K562 (cell line): ENCODE measurements at regions not wholly inside any gene's neighbourhood (a gene's known extent, or its start where the extent isn't known, plus 50 kb on each side); places are given as distances from the start of the nearest gene placed in this dataset.

Experiments
- C11orf30 ChIP-seq: fragments of 450-650 bp; IDR thresholded peaks from 2 replicates; pipeline ENCODE4 v1.6.1; 2016; ENCODE audit warnings: low read depth, mild to moderate bottlenecking
- CBX2 ChIP-seq: fragments of 200-600 bp; sonication (generic); IDR thresholded peaks from one replicate; pipeline ENCODE4 v1.6.1; 2012; ENCODE audit warnings: mild to moderate bottlenecking, low read length, inconsistent platforms; ENCODE audit not compliant: insufficient read depth, poor library complexity, severe bottlenecking
- ELF1 ChIP-seq: fragments of 200-800 bp; sonication (Bioruptor generic); IDR thresholded peaks from 2 replicates; pipeline ENCODE4 v1.6.1; 2016; ENCODE audit warnings: missing genetic modification characterization, missing compliant biosample characterization
- EP300 ChIP-seq: IDR thresholded peaks from 2 replicates; pipeline ENCODE4 v1.6.1; 2012; ENCODE audit warnings: low read length, improper control_type of control experiment
- FOXA1 ChIP-seq: fragments of 450-650 bp; IDR thresholded peaks from 2 replicates; pipeline ENCODE4 v1.6.1; 2016; ENCODE audit warnings: mild to moderate bottlenecking, borderline replicate concordance
- NCOA2 ChIP-seq, 2 experiments: fragments of 450-650 bp; IDR thresholded peaks; 2 replicates each; pipeline ENCODE4 v1.6.1; 2018; ENCODE audit warnings: mild to moderate bottlenecking in 2 of 2, moderate library complexity in 1 of 2; ENCODE audit not compliant: partially characterized antibody in 2 of 2
- RAD21 ChIP-seq, 2 experiments: fragments of 250-450 bp in 1 of 2; fragments of 450-650 bp in 1 of 2; sonication (Bioruptor Pico) in 1 of 2; formaldehyde crosslinking in 1 of 2; IDR thresholded peaks in 1 of 2; conservative IDR thresholded peaks in 1 of 2; 2 replicates each; pipeline versions ENCODE4 v1.4.0 to v1.8.0; 2020 to 2022; ENCODE audit warnings: mild to moderate bottlenecking in 2 of 2, moderate library complexity in 1 of 2
- RBBP5 ChIP-seq: fragments of 200-600 bp; sonication (generic); IDR thresholded peaks from 2 replicates; pipeline ENCODE4 v1.6.1; 2012; ENCODE audit warnings: borderline replicate concordance, mild to moderate bottlenecking, low read length, control low read depth, inconsistent platforms; ENCODE audit not compliant: insufficient read depth, poor library complexity, severe bottlenecking
- RFX5 ChIP-seq: IDR thresholded peaks from 2 replicates; pipeline ENCODE4 v1.6.1; 2011; ENCODE audit warnings: low read depth, mild to moderate bottlenecking, improper control_type of control experiment, low read length
- TAF9B ChIP-seq: fragments of 450-650 bp; IDR thresholded peaks from 2 replicates; pipeline ENCODE4 v1.6.1; 2018; ENCODE audit warnings: mild to moderate bottlenecking; ENCODE audit not compliant: partially characterized antibody
- ZNF263 ChIP-seq: sonication (generic); formaldehyde crosslinking; IDR thresholded peaks from 2 replicates; pipeline ENCODE4 v1.8.0; 2022; ENCODE audit warnings: mild to moderate bottlenecking, missing genetic modification reagents, borderline replicate concordance
- TF ChIP-seq, protein P1 (sequence below), 2 experiments: fragments of 450-650 bp in 1 of 2; sonication (generic) in 1 of 2; formaldehyde crosslinking in 1 of 2; IDR thresholded peaks in 1 of 2; conservative IDR thresholded peaks in 1 of 2; 2 replicates each; pipeline versions ENCODE4 v1.6.1 to v1.8.1; 2016 to 2023; ENCODE audit warnings: mild to moderate bottlenecking in 2 of 2, moderate library complexity in 2 of 2, inconsistent platforms in 1 of 2, missing genetic modification reagents in 1 of 2
- TF ChIP-seq, protein P2 (sequence below), 3 experiments: IDR thresholded peaks in 2 of 3; conservative IDR thresholded peaks in 1 of 3; 2 replicates each; pipeline ENCODE4 v1.5.1; 2011 to 2012; ENCODE audit warnings: low read length in 3 of 3, mild to moderate bottlenecking in 3 of 3, control low read depth in 2 of 3, improper control_type of control experiment in 1 of 3, inconsistent platforms in 1 of 3, low read depth in 1 of 3, mixed read lengths in 1 of 3, moderate library complexity in 1 of 3; ENCODE audit not compliant: insufficient read depth in 2 of 3
- TF ChIP-seq, protein P3 (sequence below): sonication (generic); formaldehyde crosslinking; IDR thresholded peaks from 2 replicates; pipeline ENCODE4 v1.5.0; 2020; ENCODE audit warnings: missing genetic modification reagents

DNA sequence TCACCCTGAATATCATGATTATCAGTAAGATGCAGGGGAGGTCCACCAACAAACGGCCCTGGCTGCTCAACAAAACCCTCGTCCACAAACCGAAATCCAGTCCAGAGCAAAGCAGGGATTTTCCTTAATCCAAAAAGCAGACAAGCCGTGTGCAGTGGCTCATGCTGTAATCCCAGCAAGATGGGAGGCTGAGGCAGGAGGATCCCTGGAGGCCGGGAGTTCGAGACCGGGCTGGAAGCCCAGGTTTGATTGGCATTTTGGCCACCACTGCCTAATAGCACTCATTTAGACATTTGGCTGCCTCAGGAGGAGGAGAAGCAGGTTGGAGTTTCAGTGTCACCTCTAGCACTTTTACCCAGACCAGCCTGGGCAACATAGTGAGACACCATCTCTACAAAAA lies 562.0 kb upstream of the AUTS2 start:
- no peak for TF ChIP-seq TAF9B
- TF ChIP-seq, protein P1, sequence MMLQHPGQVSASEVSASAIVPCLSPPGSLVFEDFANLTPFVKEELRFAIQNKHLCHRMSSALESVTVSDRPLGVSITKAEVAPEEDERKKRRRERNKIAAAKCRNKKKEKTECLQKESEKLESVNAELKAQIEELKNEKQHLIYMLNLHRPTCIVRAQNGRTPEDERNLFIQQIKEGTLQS (IDR thresholded peaks at IDR 0.05): no peak
- TF ChIP-seq, protein P1 (CRISPR knock-in tag; conservative IDR thresholded peaks at IDR 0.05): no peak
- TF ChIP-seq, protein P2, sequence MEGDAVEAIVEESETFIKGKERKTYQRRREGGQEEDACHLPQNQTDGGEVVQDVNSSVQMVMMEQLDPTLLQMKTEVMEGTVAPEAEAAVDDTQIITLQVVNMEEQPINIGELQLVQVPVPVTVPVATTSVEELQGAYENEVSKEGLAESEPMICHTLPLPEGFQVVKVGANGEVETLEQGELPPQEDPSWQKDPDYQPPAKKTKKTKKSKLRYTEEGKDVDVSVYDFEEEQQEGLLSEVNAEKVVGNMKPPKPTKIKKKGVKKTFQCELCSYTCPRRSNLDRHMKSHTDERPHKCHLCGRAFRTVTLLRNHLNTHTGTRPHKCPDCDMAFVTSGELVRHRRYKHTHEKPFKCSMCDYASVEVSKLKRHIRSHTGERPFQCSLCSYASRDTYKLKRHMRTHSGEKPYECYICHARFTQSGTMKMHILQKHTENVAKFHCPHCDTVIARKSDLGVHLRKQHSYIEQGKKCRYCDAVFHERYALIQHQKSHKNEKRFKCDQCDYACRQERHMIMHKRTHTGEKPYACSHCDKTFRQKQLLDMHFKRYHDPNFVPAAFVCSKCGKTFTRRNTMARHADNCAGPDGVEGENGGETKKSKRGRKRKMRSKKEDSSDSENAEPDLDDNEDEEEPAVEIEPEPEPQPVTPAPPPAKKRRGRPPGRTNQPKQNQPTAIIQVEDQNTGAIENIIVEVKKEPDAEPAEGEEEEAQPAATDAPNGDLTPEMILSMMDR (IDR thresholded peaks at IDR 0.05 in 2 of 3, conservative IDR thresholded peaks at IDR 0.05 in 1 of 3; ENCODE audit: insufficient read depth in 2 of 3, low read depth in 1 of 3, low read length in 3 of 3): no peak
- no peak for TF ChIP-seq CBX2
- TF ChIP-seq NCOA2 (IDR thresholded peaks at IDR 0.05; ENCODE audit: partially characterized antibody in 2 of 2): no peak
- no peak for TF ChIP-seq EP300
- no peak for TF ChIP-seq RAD21 (CRISPR knock-in tag; conservative IDR thresholded peaks at IDR 0.05 in 1 of 2, IDR thresholded peaks at IDR 0.05 in 1 of 2)
- TF ChIP-seq RBBP5: no peak
- no peak for TF ChIP-seq RFX5
- no peak for TF ChIP-seq C11orf30
- no peak for TF ChIP-seq FOXA1
- no peak for TF ChIP-seq ZNF263 (CRISPR knock-in tag)
- TF ChIP-seq ELF1: no peak
- TF ChIP-seq, protein P3, sequence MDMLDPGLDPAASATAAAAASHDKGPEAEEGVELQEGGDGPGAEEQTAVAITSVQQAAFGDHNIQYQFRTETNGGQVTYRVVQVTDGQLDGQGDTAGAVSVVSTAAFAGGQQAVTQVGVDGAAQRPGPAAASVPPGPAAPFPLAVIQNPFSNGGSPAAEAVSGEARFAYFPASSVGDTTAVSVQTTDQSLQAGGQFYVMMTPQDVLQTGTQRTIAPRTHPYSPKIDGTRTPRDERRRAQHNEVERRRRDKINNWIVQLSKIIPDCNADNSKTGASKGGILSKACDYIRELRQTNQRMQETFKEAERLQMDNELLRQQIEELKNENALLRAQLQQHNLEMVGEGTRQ: no peak
